GM10248 (cell line): ENCODE measurements at regions not wholly inside any gene's neighbourhood (a gene's known extent, or its start where the extent isn't known, plus 50 kb on each side); places are given as distances from the start of the nearest gene placed in this dataset.

Experiments
- CTCF ChIA-PET: fragments of 300-600 bp; sonication (Branson Sonifier 250); formaldehyde crosslinking; extraction: SDS; loops from one replicate; lab custom pipeline; 2021; ENCODE audit warnings: antibody characterized with exemption; lab: Yijun Ruan, JAX
- POLR2A ChIA-PET: fragments of 350-650 bp; sonication (Branson Sonifier 250); formaldehyde crosslinking; extraction: SDS; loops from one replicate; lab custom pipeline; 2020; ENCODE audit warnings: antibody characterized with exemption; lab: Yijun Ruan, JAX
- DNase-seq: peaks from one replicate; pipeline ENCODE4 v3.0.0; 2012; ENCODE audit errors: extremely low spot score
- TF ChIP-seq, protein P1 (sequence below): IDR thresholded peaks from 2 replicates; pipeline ENCODE4 v1.5.1; 2012; ENCODE audit warnings: mild to moderate bottlenecking, low read depth; ENCODE audit errors: extremely low read depth, missing control alignments, control extremely low read depth

GRCh38 chr2:208708486-208708885, 301.9 kb downstream of the PTH2R start:
- CTCF ChIA-PET: no interaction called here
- POLR2A ChIA-PET: no interaction called here
- TF ChIP-seq, protein P1, sequence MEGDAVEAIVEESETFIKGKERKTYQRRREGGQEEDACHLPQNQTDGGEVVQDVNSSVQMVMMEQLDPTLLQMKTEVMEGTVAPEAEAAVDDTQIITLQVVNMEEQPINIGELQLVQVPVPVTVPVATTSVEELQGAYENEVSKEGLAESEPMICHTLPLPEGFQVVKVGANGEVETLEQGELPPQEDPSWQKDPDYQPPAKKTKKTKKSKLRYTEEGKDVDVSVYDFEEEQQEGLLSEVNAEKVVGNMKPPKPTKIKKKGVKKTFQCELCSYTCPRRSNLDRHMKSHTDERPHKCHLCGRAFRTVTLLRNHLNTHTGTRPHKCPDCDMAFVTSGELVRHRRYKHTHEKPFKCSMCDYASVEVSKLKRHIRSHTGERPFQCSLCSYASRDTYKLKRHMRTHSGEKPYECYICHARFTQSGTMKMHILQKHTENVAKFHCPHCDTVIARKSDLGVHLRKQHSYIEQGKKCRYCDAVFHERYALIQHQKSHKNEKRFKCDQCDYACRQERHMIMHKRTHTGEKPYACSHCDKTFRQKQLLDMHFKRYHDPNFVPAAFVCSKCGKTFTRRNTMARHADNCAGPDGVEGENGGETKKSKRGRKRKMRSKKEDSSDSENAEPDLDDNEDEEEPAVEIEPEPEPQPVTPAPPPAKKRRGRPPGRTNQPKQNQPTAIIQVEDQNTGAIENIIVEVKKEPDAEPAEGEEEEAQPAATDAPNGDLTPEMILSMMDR: no peak
- no peak for DNase-seq

GRCh38 chr2:208711598-208711997, 305.0 kb downstream of the PTH2R start:
- CTCF ChIA-PET: no interaction called here
- no peak for DNase-seq
- POLR2A ChIA-PET: no interaction called here
- TF ChIP-seq, protein P1: no peak

- ChIA-PET POLR2A (no interaction called here), CTCF (no interaction called here)
- DNase-seq: no peak
- TF ChIP-seq, protein P1: no peak
Observed at GRCh38 chr2:208713066-208713745, 306.6 kb downstream of the PTH2R start.

DNA sequence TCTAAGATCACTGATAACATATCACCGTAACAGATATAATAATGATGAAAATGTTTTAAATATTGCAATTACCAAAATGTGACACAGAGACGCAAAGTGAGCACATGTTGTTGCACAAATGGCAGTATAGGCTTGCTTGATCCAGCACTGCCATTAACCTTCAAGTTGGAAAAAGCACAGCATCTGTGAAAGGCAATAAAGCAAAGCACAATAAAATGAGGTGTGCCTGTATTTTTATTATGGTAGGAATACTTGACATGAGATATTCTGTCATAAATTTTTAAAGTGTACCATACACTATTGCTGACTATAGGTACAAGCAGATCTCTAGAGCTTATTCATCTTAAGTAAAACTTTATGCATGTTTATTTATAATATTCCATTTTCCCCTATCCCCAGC, 312.2 kb downstream of the PTH2R start:
- TF ChIP-seq, protein P1: no peak
- POLR2A ChIA-PET: no interaction called here
- CTCF ChIA-PET: no interaction called here
- DNase-seq: no peak

DNA sequence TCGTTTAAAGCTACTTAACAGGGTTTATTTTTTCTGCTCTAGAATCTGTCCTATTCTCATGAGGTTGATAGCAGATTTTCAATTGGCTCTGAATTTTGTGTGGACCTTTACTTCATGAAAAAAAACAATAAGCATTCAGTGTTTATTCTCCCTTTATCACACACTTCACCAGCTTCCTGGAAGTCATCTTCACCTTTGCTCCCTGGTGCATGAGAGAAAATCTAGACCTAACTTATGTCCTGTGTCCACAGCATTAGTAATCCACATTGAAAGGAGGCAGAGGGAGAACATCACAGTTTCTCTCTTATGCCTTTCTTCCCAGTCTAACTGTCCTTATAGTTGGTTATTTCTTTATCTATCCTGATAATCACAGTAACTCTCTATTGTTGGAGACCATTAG, 316.1 kb downstream of the PTH2R start:
- TF ChIP-seq, protein P1: no peak
- DNase-seq: no peak
- ChIA-PET CTCF (interaction anchor here (0.8 kb wide), 1 partner anchor 17 kb away, joined by 3 read pairs; no protein-coding TSS in a partner anchor), POLR2A (no interaction called here)

GRCh38 chr2:208725280-208725679, 318.7 kb downstream of the PTH2R start:
- POLR2A ChIA-PET: no interaction called here
- no peak for DNase-seq
- CTCF ChIA-PET: no interaction called here
- TF ChIP-seq, protein P1: no peak
